ENCODE measurements at regions not wholly inside any gene's neighbourhood (a gene's known extent, or its start where the extent isn't known, plus 50 kb on each side); places are given as distances from the start of the nearest gene placed in this dataset.

- TF ChIP-seq CTCF (conservative IDR thresholded peaks at IDR 0.05; ENCODE audit: low read length) (peak; percentile 74), EZH2phosphoT487 (IDR thresholded peaks at IDR 0.05; ENCODE audit: borderline replicate concordance) (no peak)
- H2AFZ ChIP-seq (ENCODE audit: low read length): no peak overlapping the region
- no peak overlapping the region for H3K4me3 ChIP-seq (ENCODE audit: low read length, poor library complexity, severe bottlenecking)
- no peaks in the 10 kb centered on the region for H3K9me2 ChIP-seq (replicated peaks; ENCODE audit: low read depth, low read length)
- no peaks in the 10 kb centered on the region for H3K36me3 ChIP-seq (ENCODE audit: insufficient read depth, low read length)
- no peak overlapping the region for H3K9ac ChIP-seq (ENCODE audit: low read depth, low read length, poor library complexity, severe bottlenecking)
- H3K27me3 ChIP-seq (ENCODE audit: insufficient read depth, low read length, poor library complexity, severe bottlenecking): no peaks in the 10 kb centered on the region
- no peaks in the 10 kb centered on the region for H3K4me1 ChIP-seq (ENCODE audit: insufficient read depth, low read length, poor library complexity, severe bottlenecking)
- no peaks in the 10 kb centered on the region for H3K9me3 ChIP-seq (ENCODE audit: insufficient read depth, low read depth, low read length)
- no peak overlapping the region for H3K4me2 ChIP-seq (ENCODE audit: low read depth, low read length, poor library complexity, severe bottlenecking)
- H3F3A ChIP-seq (ENCODE audit: low read depth): no peaks in the 10 kb centered on the region
- H3K79me2 ChIP-seq (ENCODE audit: insufficient read depth, low read length): no peaks in the 10 kb centered on the region
- no peaks in the 10 kb centered on the region for H4K20me1 ChIP-seq (ENCODE audit: insufficient read depth, low read length, poor library complexity, severe bottlenecking)
Observed at GRCh38 chr15:95024351-95024750, 793.0 kb downstream of the MCTP2 start.

- Histone ChIP-seq H3K9me3 (ENCODE audit: insufficient read depth, low read depth, low read length) (no peaks in the 10 kb centered on the region), H3K27me3 (ENCODE audit: insufficient read depth, low read length, poor library complexity, severe bottlenecking) (no peaks in the 10 kb centered on the region), H3K4me3 (ENCODE audit: low read length, poor library complexity, severe bottlenecking) (no peak overlapping the region)
Observed at GRCh38 chr15:95025924-95026728, 794.8 kb downstream of the MCTP2 start.

DNA sequence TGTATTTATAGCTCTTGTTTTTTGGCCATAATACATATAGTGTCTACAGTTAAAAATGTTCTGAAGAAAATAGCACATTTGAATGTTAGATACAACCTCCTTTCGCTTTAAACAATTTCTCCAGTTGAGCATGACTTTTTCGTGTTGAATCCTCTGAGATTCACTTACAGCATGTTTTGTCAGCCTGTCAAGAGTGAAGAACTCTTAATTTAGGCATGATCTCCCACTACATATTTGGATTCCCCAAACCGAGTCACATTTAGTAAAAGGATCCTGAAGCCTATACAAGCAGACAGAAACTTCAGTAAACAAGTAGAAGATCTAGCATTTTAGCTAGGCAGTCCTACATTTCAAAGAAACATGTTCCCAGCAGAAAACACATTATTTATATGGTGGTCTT lies 796.6 kb downstream of the MCTP2 start:
- H3K9me2 ChIP-seq (replicated peaks; ENCODE audit: low read depth, low read length): no peaks in the 10 kb centered on the region
- no peaks in the 10 kb centered on the region for H4K20me1 ChIP-seq (ENCODE audit: insufficient read depth, low read length, poor library complexity, severe bottlenecking)
- H3K4me1 ChIP-seq (ENCODE audit: insufficient read depth, low read length, poor library complexity, severe bottlenecking): no peaks in the 10 kb centered on the region
- no peaks in the 10 kb centered on the region for H3K27me3 ChIP-seq (ENCODE audit: insufficient read depth, low read length, poor library complexity, severe bottlenecking)
- TF ChIP-seq CTCF (conservative IDR thresholded peaks at IDR 0.05; ENCODE audit: low read length) (no peak), EZH2phosphoT487 (IDR thresholded peaks at IDR 0.05; ENCODE audit: borderline replicate concordance) (no peak)
- no peak overlapping the region for H2AFZ ChIP-seq (ENCODE audit: low read length)
- H3K4me2 ChIP-seq (ENCODE audit: low read depth, low read length, poor library complexity, severe bottlenecking): no peak overlapping the region
- H3K36me3 ChIP-seq (ENCODE audit: insufficient read depth, low read length): no peaks in the 10 kb centered on the region
- no peaks in the 10 kb centered on the region for H3K79me2 ChIP-seq (ENCODE audit: insufficient read depth, low read length)
- H3F3A ChIP-seq (ENCODE audit: low read depth): no peaks in the 10 kb centered on the region
- H3K9me3 ChIP-seq (ENCODE audit: insufficient read depth, low read depth, low read length): no peaks in the 10 kb centered on the region
- H3K9ac ChIP-seq (ENCODE audit: low read depth, low read length, poor library complexity, severe bottlenecking): no peak overlapping the region
- no peak overlapping the region for H3K4me3 ChIP-seq (ENCODE audit: low read length, poor library complexity, severe bottlenecking)

More at GRCh38 chr15:95025924-95026728, 794.8 kb downstream of the MCTP2 start:
- Histone ChIP-seq H3K9me2 (replicated peaks; ENCODE audit: low read depth, low read length) (no peaks in the 10 kb centered on the region), H3K4me2 (ENCODE audit: low read depth, low read length, poor library complexity, severe bottlenecking) (no peak overlapping the region), H3K36me3 (ENCODE audit: insufficient read depth, low read length) (no peaks in the 10 kb centered on the region), H4K20me1 (ENCODE audit: insufficient read depth, low read length, poor library complexity, severe bottlenecking) (no peaks in the 10 kb centered on the region), H3K9ac (ENCODE audit: low read depth, low read length, poor library complexity, severe bottlenecking) (no peak overlapping the region), H3F3A (ENCODE audit: low read depth) (no peaks in the 10 kb centered on the region), H2AFZ (ENCODE audit: low read length) (no peak overlapping the region), H3K4me1 (ENCODE audit: insufficient read depth, low read length, poor library complexity, severe bottlenecking) (no peaks in the 10 kb centered on the region), H3K79me2 (ENCODE audit: insufficient read depth, low read length) (no peaks in the 10 kb centered on the region)
- TF ChIP-seq EZH2phosphoT487 (IDR thresholded peaks at IDR 0.05; ENCODE audit: borderline replicate concordance) (no peak), CTCF (conservative IDR thresholded peaks at IDR 0.05; ENCODE audit: low read length) (peak; percentile 71)
